Stimulated activated CD4-positive, alpha-beta T cell treated with anti-CD3 and anti-CD28 coated beads, Interleukin-1b, Interleukin-23, amount 100 ng/mL, for 24 hours (primary cell): ENCODE measurements at regions not wholly inside any gene's neighbourhood (a gene's known extent, or its start where the extent isn't known, plus 50 kb on each side); places are given as distances from the start of the nearest gene placed in this dataset.

Source experiments
- DNase-seq, 4 experiments: peaks; one replicate each; pipeline ENCODE4 v3.0.0-alpha.2; 2020; ENCODE audit warnings: low read depth in 4 of 4, low spot score in 1 of 4

DNA sequence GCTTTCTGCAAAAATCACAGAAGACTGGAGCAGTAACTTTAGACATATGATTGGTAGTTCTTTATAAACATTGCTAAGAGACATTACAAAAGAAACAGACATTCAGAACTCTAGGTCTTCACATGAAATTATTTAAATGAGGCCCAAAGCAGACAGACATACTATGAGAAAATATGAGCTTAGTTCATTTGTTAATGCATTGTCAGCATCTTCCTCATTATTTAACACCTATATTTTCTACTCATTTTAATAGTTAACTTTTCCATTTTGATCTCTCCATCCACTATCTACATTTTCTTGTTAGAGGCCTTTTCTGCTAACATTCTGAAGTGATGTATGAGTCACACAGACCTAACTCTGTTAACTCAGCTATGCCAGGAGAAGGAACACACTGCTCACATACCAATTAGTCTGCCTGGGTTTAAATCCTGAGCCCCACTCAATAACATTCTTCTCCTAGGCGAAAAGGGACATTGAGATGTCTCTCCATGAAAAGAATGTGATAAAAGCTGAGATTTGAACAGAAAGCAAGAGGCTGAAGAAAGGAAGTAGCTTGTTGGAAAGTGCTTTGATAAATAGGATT, 400.3 kb upstream of the PKDCC start:
- no peak for DNase-seq

- no peak for DNase-seq
Observed at GRCh38 chr2:41657226-41657625, 390.6 kb upstream of the PKDCC start.

- no peak for DNase-seq
Observed at GRCh38 chr2:41659758-41660157, 388.1 kb upstream of the PKDCC start.

DNA sequence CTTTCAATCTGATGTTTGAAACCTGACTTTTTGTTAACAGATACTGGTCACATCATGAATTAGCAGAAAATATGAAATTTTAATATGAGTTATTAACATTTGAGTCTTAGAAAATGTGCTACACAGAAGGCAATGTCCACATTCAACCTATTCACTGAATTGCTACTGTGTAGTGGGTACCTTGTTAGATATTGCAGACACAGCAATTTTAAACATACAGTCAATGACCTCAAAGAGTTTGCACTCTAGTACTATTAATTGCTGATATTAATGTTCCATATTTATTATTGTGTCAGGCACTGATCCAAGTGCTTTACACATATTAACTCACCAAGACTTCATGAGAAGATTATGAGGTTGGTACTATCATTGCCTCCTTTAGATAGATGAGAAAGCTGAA, 385.4 kb upstream of the PKDCC start:
- DNase-seq = no peak

DNA sequence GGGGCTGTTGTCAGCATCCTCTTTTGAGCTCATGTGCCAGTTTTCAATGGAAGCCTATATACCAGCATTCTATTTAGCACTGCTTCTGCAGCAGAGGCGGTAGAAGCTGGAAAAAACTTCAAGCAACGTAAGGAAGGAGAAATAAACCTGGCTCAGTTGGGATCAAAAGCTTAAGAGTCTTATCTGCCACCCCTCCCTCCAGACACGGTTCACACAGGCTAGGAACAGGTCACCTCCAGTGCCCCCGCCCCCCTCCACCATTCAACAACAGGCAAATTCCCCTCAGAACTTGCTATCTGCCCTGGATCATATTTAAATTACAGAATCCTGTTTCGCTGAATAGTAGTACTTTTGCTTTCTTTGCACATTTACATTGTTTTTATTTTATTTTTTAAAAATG, 384.8 kb upstream of the PKDCC start:
- DNase-seq = no peak

GRCh38 chr2:41668529-41668928, 379.3 kb upstream of the PKDCC start:
- DNase-seq = no peak

DNA sequence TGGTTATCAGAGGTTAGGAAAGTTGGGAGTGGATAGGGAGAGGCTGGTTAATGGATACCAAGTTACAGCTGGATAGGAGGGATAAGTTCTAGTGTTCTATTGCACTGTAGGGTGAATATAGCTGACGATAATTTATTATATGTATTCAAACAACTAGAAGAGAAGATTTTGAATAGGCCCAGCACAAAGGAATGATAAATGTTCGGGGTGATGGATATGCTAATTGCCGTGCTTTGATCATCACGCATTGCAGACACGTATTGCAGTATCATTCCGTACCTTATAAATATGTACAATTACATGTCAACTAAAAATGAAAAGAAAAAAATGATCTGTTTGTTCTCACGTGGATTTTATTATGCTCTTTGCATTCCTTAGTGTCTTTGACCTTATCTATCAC, 369.2 kb upstream of the PKDCC start:
- no peak for DNase-seq

DNA sequence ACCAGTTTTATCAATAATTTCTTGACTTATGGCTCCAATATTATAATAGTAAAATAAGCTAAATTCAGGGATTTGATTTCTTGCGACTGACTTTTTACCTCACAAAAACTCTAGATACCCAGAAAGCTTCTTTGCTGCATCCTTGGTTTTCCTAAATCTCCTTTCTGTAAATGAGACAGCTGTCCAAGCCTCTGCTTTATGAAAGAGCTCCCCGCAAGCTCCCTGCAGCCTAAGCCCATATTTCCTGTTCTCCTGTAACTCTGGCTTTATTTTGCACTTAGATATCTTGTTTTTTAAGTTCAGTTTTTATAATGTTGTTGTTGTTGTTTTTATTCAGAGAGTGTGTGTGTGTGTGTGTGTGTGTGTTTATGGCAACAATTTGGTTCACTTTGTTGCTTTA, 361.7 kb upstream of the PKDCC start:
- DNase-seq = no peak

- no peak for DNase-seq
Observed at GRCh38 chr2:41691561-41691960, 356.3 kb upstream of the PKDCC start.

GRCh38 chr2:41694536-41695049, 353.2 kb upstream of the PKDCC start:
- DNase-seq = no peak

- no peak for DNase-seq
Observed at GRCh38 chr2:41695198-41696113, 352.4 kb upstream of the PKDCC start.

GRCh38 chr2:41697389-41697788, 350.4 kb upstream of the PKDCC start:
- no peak for DNase-seq

DNA sequence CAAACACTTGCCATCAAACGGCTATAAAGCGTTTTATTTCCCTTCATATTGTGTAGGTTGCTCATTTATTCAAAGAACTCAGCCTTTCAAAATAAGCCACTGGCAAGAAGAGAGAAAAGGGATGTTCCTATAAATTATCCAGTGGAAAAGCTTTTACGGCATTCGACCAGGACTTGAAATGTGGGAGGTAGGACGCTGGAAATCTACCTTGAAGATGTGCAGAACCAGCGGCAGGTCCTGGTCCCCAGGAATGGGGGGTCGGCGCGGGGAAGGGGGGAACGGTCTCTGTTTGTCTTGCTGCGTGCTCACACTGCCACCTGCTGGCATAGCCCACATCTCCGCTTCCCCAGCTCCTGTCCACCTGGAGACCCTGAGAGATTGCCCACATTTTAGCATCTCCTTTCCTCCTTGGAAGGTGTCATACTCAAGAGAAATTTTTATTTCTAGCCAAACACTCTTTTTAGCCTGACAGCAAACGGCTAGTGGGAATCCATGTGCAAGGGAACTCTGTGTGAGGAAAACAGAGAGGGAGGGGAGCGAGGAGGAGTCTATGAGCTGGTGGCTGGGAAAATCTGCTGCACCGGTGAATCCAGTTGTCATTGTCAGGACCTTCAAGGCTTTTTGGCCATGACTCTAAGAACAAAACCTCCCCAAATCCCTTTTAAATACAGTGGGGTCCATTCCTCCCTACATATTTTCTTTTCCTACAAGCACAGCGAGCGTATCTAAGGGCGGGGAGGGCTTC, 349.0 kb upstream of the PKDCC start:
- peak in 2 of 4 experiments; percentile 3 to 5 for DNase-seq

DNA sequence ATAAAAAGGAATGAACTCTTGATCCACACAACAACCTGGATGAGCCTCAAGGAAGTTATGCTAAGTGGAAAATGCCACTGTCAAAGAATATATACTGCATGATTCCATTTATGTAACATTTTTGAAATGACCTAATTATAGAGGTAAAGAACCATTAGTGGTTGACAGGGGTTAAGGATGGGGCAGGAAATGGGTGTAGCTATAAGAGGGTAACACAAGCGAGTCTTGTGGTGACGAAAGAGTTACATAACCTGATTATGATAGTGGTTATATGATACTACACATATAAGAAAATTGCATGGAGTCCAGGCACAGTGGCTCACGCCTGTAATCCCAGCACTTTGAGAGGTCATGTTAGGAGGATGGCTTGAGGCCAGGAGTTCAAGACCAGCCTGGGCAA, 346.6 kb upstream of the PKDCC start:
- DNase-seq = no peak

DNA sequence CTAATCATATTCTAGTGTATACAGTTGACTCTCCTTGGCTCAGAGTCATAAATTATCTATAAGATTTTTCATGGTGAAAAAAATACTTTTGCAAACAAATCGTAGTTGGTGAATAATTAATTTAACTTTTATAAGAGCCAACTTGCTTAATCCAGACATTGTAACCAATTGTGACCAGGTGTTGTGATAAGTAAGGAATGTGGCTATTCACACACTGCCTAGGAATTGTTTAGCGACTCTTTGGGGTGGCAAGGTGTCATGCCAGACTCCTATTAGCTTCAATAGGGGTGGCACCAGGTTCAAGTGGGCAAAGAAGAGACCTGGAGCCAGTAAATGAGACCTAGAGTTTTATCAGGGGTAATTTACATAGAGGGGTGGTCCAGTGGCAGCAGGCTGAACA, 344.7 kb upstream of the PKDCC start:
- no peak for DNase-seq

- DNase-seq = no peak
Observed at GRCh38 chr2:41705634-41706033, 342.2 kb upstream of the PKDCC start.

- no peak for DNase-seq
Observed at GRCh38 chr2:41706286-41706685, 341.5 kb upstream of the PKDCC start.

DNA sequence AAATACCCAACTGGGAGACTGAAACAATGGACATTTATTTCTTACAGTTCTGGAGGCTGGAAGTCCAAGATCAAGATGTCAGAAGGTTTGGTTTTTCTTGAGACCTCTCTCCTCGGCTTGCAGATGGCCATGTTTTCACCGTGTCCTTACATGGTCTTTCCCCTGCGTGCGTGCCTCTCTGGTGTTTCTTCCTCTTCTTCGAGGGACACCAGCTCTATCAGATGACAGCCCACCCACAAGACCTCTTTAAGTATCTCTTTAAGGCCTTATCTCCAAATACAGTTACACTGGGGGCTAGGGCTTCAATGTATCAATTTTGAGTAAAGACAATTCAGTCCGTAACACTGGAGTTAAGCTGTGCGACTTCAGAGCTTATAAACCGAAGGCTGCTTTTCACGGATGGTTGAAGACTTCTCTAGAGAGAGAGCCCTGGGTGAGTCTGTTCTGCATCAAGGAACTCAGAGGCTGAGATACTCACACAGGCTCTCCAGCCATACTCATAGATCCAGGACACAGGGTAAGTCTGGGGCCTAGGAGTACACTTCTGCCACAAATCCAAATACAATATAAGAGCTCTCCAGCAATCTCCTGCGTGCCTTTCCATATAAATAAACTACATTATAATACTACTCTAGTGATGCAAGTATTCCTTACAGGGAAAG, 339.9 kb upstream of the PKDCC start:
- DNase-seq = no peak

DNA sequence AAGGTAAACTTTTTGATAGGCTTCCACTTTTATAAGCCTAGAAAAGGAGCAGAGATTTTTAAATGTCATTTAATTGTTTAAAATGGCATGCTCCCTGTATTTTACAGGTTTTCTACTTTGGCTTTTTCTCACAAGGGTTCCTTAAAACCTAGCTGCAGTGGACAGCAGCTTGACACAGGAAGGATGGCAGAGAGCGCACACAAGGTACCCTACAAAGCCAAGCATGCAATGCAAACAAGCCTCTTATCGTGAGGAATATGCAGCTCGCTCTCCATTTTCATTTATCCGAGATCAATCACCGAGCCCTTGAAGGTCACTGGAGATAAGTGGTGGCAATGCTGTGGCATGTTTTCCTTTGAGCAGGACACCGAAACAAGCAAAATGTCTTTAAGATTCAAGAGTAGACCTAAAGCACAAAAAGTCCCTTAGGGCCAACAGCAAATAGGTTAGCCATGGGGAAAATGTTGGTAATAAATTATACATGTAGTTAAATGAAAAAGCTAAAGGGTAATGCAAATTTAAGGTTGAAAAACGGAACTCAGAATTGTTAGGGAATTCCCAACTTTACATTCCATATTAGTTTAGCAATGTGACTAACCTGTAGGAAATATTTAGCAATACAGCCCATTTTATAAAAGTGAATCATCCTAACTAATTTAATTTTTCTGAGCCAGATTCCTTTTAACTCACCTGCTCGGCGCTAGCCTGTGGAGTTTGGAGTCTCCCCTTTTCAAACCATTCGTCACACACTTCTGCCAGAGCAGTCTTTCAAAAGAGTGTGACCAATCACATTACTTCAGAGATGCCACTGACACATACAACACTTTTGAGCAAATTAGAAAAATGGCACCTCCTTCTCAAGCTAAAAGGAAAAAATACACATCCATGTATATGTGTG, 337.9 kb upstream of the PKDCC start:
- DNase-seq = no peak

DNA sequence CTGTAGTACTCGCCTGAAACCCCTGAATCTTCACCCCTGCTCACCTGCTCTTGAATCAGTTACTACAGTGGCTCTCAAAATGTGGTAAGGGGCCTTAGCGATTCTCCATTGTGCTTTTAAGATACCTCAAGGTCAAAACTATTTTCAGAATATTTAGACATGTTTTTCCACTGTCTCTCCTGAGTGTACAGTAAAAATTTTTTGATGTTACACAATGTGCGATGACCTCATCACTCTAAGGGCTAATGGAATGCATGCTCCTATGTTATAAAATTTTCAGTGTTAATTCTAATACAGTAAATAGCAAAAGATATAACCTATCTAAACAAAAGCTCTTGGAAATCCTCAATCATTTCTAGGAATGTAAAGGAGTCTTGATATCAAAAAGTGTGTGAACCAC, 336.9 kb upstream of the PKDCC start:
- no peak for DNase-seq
